GM10248 (cell line): ENCODE measurements at regions not wholly inside any gene's neighbourhood (a gene's known extent, or its start where the extent isn't known, plus 50 kb on each side); places are given as distances from the start of the nearest gene placed in this dataset.

Experiments used
- CTCF ChIA-PET: fragments of 300-600 bp; sonication (Branson Sonifier 250); formaldehyde crosslinking; extraction: SDS; loops from one replicate; lab custom pipeline; 2021; ENCODE audit warnings: antibody characterized with exemption; lab: Yijun Ruan, JAX
- POLR2A ChIA-PET: fragments of 350-650 bp; sonication (Branson Sonifier 250); formaldehyde crosslinking; extraction: SDS; loops from one replicate; lab custom pipeline; 2020; ENCODE audit warnings: antibody characterized with exemption; lab: Yijun Ruan, JAX
- DNase-seq: peaks from one replicate; pipeline ENCODE4 v3.0.0; 2012; ENCODE audit errors: extremely low spot score
- TF ChIP-seq, protein P1 (sequence below): IDR thresholded peaks from 2 replicates; pipeline ENCODE4 v1.5.1; 2012; ENCODE audit warnings: mild to moderate bottlenecking, low read depth; ENCODE audit errors: extremely low read depth, missing control alignments, control extremely low read depth

DNA sequence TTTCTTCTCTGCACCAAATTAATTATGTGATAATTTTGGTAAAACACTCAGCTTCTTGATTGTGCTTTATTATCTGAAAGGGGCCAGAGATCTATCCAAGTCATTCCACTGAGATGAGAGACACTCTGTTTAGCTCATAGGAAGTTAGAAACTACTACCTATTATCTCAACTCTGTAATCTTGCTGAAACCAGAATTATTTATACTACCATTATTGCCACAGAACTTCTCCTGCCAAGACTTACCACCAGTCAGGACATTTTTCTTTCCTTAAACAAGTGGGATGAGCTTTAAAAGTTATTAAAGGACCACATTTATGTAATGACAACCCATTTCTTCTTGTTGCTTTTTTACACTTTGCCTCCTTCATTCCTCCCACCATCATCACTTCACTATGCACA lies 855.6 kb upstream of the PIK3C3 start:
- TF ChIP-seq, protein P1, sequence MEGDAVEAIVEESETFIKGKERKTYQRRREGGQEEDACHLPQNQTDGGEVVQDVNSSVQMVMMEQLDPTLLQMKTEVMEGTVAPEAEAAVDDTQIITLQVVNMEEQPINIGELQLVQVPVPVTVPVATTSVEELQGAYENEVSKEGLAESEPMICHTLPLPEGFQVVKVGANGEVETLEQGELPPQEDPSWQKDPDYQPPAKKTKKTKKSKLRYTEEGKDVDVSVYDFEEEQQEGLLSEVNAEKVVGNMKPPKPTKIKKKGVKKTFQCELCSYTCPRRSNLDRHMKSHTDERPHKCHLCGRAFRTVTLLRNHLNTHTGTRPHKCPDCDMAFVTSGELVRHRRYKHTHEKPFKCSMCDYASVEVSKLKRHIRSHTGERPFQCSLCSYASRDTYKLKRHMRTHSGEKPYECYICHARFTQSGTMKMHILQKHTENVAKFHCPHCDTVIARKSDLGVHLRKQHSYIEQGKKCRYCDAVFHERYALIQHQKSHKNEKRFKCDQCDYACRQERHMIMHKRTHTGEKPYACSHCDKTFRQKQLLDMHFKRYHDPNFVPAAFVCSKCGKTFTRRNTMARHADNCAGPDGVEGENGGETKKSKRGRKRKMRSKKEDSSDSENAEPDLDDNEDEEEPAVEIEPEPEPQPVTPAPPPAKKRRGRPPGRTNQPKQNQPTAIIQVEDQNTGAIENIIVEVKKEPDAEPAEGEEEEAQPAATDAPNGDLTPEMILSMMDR = no peak
- no peak for DNase-seq
- ChIA-PET POLR2A (no interaction called here), CTCF (no interaction called here)

DNA sequence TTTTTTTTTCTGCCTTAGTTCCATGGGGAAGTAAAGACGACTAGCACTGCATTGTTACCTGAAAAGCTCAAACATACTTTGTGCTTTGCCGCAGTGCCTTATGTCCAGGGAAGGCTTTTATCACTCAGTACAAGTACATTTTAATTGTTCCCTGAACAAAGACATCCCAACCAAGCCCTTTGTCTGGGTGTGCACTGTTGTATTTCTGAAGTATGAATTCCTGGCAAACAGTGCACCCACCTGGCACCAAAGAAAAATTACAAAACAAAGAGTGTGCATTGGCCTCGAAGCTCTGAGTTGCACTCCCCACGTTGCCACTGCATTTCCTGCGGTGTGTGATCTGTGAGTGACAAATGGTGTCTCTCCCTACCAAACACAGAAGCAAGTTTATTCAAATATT lies 858.5 kb upstream of the PIK3C3 start:
- POLR2A ChIA-PET = no interaction called here
- no peak for DNase-seq
- TF ChIP-seq, protein P1 = no peak
- CTCF ChIA-PET = no interaction called here

DNA sequence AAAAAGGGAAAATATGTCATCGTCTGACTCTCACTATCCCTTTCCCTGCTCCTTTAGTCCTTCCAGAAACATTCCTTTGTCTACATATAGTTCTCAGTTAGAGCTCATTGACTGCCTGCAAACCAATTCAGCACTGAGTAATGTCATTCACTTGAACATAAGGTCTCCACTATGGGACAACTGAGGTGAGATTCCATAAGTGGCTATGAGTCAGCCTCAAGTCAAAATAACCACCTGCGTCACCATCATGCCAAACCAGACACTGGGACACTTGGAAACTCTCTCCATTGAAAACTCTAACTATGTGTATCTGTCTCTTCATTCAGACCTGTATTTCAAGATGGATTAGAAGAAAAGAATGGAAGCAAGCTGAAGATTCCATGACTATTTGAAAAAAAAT lies 878.0 kb upstream of the PIK3C3 start:
- TF ChIP-seq, protein P1 = no peak
- ChIA-PET CTCF (no interaction called here), POLR2A (no interaction called here)
- no peak for DNase-seq

DNA sequence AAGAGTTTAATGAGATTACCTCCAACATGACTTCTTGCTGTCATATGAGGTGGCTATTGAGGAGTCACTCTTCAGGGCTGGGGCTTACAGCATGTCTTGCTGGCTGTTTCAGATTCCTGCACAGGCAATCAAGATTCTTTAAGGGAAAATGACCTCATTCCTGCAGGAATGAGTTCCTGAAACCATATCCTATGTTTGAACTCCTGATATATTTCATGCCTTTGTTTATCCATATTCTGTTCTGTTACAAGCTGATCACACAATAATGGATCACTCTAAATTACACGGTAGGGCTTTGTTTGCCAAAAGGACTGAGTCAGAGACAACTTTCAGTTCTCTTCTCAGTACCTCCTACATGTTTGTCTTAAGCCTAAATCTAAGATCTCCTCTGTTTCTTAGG lies 879.8 kb upstream of the PIK3C3 start:
- ChIA-PET POLR2A (no interaction called here), CTCF (interaction anchor here (1.7 kb wide), 1 partner anchor 16 kb away, joined by 4 read pairs; no protein-coding TSS in a partner anchor)
- no peak for DNase-seq
- TF ChIP-seq, protein P1 = no peak

DNA sequence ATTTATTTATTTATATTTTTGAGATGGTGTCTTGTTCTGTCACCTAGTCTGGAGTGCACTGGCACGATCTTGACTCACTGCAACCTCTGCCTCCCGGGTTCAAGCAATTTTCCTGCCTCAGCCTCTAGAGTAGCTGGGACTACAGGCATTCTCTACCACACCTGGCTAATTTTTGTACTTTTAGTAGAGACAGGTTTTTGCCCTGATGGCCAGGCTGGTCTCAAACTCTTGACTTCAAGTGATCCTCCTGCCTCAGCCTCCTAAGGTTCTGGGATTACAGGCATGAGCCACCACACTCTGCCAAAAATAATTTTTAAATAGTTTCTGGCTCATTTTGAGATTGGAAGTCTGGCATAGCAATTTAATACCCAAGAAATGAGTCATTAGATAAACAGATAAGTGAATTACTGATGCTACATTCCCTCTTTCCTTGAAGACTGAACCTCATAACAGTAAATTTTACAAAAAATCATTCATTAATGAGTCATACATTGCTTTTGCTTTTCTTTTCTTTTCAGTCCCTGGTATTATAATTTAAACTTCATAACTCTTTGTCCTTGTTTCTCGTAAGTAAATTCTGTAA lies 881.6 kb upstream of the PIK3C3 start:
- CTCF ChIA-PET = no interaction called here
- no peak for DNase-seq
- TF ChIP-seq, protein P1 = no peak
- POLR2A ChIA-PET = no interaction called here

DNA sequence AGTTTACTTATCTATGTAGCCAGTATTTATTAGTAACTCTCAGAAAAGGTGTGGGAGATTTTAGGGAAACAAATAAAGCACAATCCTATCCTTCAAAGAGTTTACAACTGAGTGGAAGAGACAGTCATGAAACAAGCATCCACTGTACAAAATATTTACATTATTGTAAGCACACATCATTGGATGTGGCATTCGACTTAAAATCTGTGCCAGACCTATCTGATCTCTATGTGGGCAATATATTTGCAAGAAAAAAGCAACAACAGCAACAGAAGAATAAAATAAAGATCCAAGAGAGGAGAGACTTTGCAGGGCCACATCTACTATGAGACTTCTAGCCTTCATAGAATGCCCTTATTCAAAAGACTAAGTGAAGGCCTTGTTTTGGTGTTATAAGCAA lies 882.1 kb upstream of the PIK3C3 start:
- POLR2A ChIA-PET = no interaction called here

More for the DNA sequence above, 882.1 kb upstream of the PIK3C3 start:
- DNase-seq = no peak
- TF ChIP-seq, protein P1 = no peak
- CTCF ChIA-PET = no interaction called here
